ENCODE measurements at regions not wholly inside any gene's neighbourhood (a gene's known extent, or its start where the extent isn't known, plus 50 kb on each side); places are given as distances from the start of the nearest gene placed in this dataset.

DNA sequence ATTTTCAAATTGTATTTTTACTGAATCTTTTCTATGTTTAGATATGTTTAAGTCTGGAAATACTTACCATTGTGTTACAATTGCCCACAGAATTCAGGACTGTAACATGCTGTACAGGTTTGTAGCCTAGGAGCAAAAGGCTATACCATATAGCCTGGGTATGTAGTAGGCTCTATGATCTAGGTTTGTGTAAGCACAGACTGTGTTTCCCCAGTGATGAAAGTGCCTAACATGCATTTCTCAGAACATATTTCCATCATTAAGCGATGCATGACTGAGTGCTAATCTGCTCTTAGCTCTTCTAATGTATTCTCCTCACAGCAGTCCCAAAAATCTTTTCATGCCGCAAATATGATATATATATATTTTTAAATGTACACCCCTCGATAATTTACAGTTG lies 166.7 kb upstream of the PPP2R2B start:
- DNase-seq (ENCODE audit: low read depth in 1 of 2, low spot score in 1 of 2) (no peak), FAIRE-seq (no peak), ATAC-seq (no peak)
- TF ChIP-seq HEYL (CRISPR knock-in tag; IDR thresholded peaks at IDR 0.05) (no peak), FOSL2 (IDR thresholded peaks at IDR 0.05) (no peak), FOSL2 (CRISPR knock-in tag; IDR thresholded peaks at IDR 0.05) (no peak), JUNB (IDR thresholded peaks at IDR 0.05) (no peak), HOXB5 (CRISPR knock-in tag; IDR thresholded peaks at IDR 0.05) (no peak), HOXB13 (CRISPR knock-in tag; IDR thresholded peaks at IDR 0.05; ENCODE audit: low read depth) (no peak), EP300 (IDR thresholded peaks at IDR 0.05) (no peak)
- TF ChIP-seq, protein P1, sequence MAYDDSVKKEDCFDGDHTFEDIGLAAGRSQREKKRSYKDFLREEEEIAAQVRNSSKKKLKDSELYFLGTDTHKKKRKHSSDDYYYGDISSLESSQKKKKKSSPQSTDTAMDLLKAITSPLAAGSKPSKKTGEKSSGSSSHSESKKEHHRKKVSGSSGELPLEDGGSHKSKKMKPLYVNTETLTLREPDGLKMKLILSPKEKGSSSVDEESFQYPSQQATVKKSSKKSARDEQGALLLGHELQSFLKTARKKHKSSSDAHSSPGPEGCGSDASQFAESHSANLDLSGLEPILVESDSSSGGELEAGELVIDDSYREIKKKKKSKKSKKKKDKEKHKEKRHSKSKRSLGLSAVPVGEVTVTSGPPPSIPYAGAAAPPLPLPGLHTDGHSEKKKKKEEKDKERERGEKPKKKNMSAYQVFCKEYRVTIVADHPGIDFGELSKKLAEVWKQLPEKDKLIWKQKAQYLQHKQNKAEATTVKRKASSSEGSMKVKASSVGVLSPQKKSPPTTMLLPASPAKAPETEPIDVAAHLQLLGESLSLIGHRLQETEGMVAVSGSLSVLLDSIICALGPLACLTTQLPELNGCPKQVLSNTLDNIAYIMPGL (CRISPR knock-in tag; IDR thresholded peaks at IDR 0.05; ENCODE audit: borderline replicate concordance) = no peak
- TF ChIP-seq, protein P2, sequence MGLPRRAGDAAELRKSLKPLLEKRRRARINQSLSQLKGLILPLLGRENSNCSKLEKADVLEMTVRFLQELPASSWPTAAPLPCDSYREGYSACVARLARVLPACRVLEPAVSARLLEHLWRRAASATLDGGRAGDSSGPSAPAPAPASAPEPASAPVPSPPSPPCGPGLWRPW (IDR thresholded peaks at IDR 0.05) = no peak
- TF ChIP-seq, protein P3, sequence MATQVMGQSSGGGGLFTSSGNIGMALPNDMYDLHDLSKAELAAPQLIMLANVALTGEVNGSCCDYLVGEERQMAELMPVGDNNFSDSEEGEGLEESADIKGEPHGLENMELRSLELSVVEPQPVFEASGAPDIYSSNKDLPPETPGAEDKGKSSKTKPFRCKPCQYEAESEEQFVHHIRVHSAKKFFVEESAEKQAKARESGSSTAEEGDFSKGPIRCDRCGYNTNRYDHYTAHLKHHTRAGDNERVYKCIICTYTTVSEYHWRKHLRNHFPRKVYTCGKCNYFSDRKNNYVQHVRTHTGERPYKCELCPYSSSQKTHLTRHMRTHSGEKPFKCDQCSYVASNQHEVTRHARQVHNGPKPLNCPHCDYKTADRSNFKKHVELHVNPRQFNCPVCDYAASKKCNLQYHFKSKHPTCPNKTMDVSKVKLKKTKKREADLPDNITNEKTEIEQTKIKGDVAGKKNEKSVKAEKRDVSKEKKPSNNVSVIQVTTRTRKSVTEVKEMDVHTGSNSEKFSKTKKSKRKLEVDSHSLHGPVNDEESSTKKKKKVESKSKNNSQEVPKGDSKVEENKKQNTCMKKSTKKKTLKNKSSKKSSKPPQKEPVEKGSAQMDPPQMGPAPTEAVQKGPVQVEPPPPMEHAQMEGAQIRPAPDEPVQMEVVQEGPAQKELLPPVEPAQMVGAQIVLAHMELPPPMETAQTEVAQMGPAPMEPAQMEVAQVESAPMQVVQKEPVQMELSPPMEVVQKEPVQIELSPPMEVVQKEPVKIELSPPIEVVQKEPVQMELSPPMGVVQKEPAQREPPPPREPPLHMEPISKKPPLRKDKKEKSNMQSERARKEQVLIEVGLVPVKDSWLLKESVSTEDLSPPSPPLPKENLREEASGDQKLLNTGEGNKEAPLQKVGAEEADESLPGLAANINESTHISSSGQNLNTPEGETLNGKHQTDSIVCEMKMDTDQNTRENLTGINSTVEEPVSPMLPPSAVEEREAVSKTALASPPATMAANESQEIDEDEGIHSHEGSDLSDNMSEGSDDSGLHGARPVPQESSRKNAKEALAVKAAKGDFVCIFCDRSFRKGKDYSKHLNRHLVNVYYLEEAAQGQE (IDR thresholded peaks at IDR 0.05) = no peak
- Histone ChIP-seq H3K4me1 (no peaks in the 10 kb centered on the region), H3K4me2 (no peak overlapping the region), H3K9me3 (no peaks in the 10 kb centered on the region), H3K4me3 (no peak overlapping the region), H3K27ac (no peak overlapping the region)
- POLR2A ChIA-PET = no interaction called here
- 39% methylated on average over 3 of the region's 3 CpGs for WGBS (ENCODE audit: missing lambda C conversion rate)
- CTCF ChIA-PET = interaction anchor here (1.2 kb wide), 1 partner anchor 8 kb away, joined by 3 read pairs; no protein-coding TSS in a partner anchor

DNA sequence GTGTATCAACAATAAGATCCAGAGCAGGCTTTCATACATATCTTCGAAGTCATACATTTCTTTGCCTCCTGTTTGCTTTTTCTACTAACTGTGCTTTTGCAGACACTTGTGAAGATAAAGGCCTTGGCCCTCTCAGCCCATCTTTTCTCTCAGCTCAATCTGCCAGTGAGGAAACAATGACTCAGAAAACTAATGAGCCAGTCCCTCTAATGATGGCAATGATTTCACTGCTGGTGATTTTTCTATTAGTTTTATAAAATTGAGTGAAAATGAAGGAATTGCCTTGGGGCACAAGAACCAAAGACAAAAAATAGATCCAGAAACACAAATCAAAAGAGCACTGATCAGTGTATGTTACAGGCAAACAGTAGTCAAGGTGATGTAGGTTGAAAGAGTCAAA lies 167.7 kb upstream of the PPP2R2B start:
- TF ChIP-seq, protein P4, sequence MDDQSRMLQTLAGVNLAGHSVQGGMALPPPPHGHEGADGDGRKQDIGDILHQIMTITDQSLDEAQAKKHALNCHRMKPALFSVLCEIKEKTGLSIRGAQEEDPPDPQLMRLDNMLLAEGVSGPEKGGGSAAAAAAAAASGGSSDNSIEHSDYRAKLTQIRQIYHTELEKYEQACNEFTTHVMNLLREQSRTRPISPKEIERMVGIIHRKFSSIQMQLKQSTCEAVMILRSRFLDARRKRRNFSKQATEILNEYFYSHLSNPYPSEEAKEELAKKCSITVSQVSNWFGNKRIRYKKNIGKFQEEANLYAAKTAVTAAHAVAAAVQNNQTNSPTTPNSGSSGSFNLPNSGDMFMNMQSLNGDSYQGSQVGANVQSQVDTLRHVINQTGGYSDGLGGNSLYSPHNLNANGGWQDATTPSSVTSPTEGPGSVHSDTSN (IDR thresholded peaks at IDR 0.05) = no peak
- TF ChIP-seq EHMT2 (IDR thresholded peaks at IDR 0.05; ENCODE audit: low read depth) (no peak), NFE2L2 (conservative IDR thresholded peaks at IDR 0.05; ENCODE audit: low read length) (no peak), SREBF2 (IDR thresholded peaks at IDR 0.05) (no peak), MAZ (IDR thresholded peaks at IDR 0.05; ENCODE audit: borderline replicate concordance, low read depth, low read length) (no peak), HDAC2 (IDR thresholded peaks at IDR 0.05) (no peak)
- TF ChIP-seq, protein P5, sequence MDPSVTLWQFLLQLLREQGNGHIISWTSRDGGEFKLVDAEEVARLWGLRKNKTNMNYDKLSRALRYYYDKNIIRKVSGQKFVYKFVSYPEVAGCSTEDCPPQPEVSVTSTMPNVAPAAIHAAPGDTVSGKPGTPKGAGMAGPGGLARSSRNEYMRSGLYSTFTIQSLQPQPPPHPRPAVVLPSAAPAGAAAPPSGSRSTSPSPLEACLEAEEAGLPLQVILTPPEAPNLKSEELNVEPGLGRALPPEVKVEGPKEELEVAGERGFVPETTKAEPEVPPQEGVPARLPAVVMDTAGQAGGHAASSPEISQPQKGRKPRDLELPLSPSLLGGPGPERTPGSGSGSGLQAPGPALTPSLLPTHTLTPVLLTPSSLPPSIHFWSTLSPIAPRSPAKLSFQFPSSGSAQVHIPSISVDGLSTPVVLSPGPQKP (IDR thresholded peaks at IDR 0.05; ENCODE audit: low read depth, low read length) = no peak
- TF ChIP-seq, protein P6, sequence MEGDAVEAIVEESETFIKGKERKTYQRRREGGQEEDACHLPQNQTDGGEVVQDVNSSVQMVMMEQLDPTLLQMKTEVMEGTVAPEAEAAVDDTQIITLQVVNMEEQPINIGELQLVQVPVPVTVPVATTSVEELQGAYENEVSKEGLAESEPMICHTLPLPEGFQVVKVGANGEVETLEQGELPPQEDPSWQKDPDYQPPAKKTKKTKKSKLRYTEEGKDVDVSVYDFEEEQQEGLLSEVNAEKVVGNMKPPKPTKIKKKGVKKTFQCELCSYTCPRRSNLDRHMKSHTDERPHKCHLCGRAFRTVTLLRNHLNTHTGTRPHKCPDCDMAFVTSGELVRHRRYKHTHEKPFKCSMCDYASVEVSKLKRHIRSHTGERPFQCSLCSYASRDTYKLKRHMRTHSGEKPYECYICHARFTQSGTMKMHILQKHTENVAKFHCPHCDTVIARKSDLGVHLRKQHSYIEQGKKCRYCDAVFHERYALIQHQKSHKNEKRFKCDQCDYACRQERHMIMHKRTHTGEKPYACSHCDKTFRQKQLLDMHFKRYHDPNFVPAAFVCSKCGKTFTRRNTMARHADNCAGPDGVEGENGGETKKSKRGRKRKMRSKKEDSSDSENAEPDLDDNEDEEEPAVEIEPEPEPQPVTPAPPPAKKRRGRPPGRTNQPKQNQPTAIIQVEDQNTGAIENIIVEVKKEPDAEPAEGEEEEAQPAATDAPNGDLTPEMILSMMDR (IDR thresholded peaks at IDR 0.05) = no peak
- POLR2A ChIA-PET = no interaction called here
- no peak for FAIRE-seq
- CTCF ChIA-PET = interaction anchor here (1.2 kb wide), 1 partner anchor 9 kb away, joined by 3 read pairs; no protein-coding TSS in a partner anchor
- Histone ChIP-seq H3K9me3 (no peaks in the 10 kb centered on the region), H3K27ac (no peak overlapping the region), H3K4me1 (no peaks in the 10 kb centered on the region), H3K4me2 (no peak overlapping the region), H3K4me3 (no peak overlapping the region)
- no peak for DNase-seq (ENCODE audit: low read depth in 1 of 2, low spot score in 1 of 2)
- WGBS (ENCODE audit: missing lambda C conversion rate) = 3% methylated on average over 1 of the region's 1 CpG
- ATAC-seq = no peak
